Endothelial cell of umbilical vein (primary cell): ENCODE measurements at regions not wholly inside any gene's neighbourhood (a gene's known extent, or its start where the extent isn't known, plus 50 kb on each side); places are given as distances from the start of the nearest gene placed in this dataset.

ENCODE experiments used
- BruUV-seq: library from RNA; stranded (reverse); fragments of 400-500 nt; replicated peaks from 2 replicates; lab custom pipeline; 2021; lab: Mats Ljungman, UMichigan
- CTCF ChIA-PET: fragments of 300-600, 350-600 bp; sonication (Branson Sonifier 250); formaldehyde crosslinking; loops from one replicate; lab custom pipeline; 2021; ENCODE audit warnings: antibody characterized with exemption, inconsistent platforms; lab: Charles Lee
- POLR2A ChIA-PET: fragments of 300-600, 350-600 bp; sonication (Branson Sonifier 250); formaldehyde crosslinking; loops from one replicate; lab custom pipeline; 2021; ENCODE audit warnings: antibody characterized with exemption, inconsistent platforms; lab: Charles Lee
- DNase-seq: peaks from one replicate; pipeline ENCODE4 v3.0.0-alpha.2; 2011; ENCODE audit warnings: low read depth, low spot score
- FAIRE-seq: peaks from 2 replicates; lab custom pipeline; 2011; peaks lifted over from hg19 to GRCh38; lab: Jason Lieb, UNC
- H2AFZ ChIP-seq: 2 replicates; pipeline ENCODE4 v1.6.0; 2012; ENCODE audit warnings: low read depth, low read length, control low read depth, inconsistent platforms
- H3K27ac ChIP-seq: 2 replicates; pipeline ENCODE4 v1.5.1; 2011; ENCODE audit warnings: low read depth, mild to moderate bottlenecking, control low read depth, low read length, moderate library complexity; ENCODE audit not compliant: insufficient read depth
- H3K27me3 ChIP-seq, 2 experiments: 2 replicates each; pipeline versions ENCODE4 v1.6.0 to v1.6.1; 2011; ENCODE audit warnings: low read length in 2 of 2, mixed read lengths in 1 of 2; ENCODE audit not compliant: control insufficient read depth in 2 of 2, insufficient read depth in 2 of 2
- H3K36me3 ChIP-seq, 2 experiments: 2 replicates in 1 of 2; 3 replicates in 1 of 2; pipeline ENCODE4 v1.5.1; 2011; ENCODE audit warnings: low read length in 2 of 2, mild to moderate bottlenecking in 1 of 2, moderate library complexity in 1 of 2; ENCODE audit not compliant: control insufficient read depth in 2 of 2, insufficient read depth in 2 of 2; ENCODE audit errors: extremely low read depth in 1 of 2
- H3K4me1 ChIP-seq: 3 replicates; pipeline ENCODE4 v1.5.1; 2011; ENCODE audit warnings: mild to moderate bottlenecking, low read length; ENCODE audit not compliant: control insufficient read depth, insufficient read depth; ENCODE audit errors: extremely low read depth
- H3K4me2 ChIP-seq: 2 replicates; pipeline ENCODE4 v1.6.1; 2011; ENCODE audit warnings: low read length, control low read depth, mixed read lengths; ENCODE audit not compliant: insufficient read depth
- H3K4me3 ChIP-seq, 3 experiments: fragments of 200-600 bp in 1 of 3; sonication (generic), shearing (Covaris generic) in 1 of 3; replicated peaks in 1 of 3; 2 replicates each; pipeline ENCODE4 v1.5.1; 2011 to 2016; ENCODE audit warnings: control low read depth in 3 of 3, low read length in 3 of 3, mild to moderate bottlenecking in 2 of 3, inconsistent platforms in 1 of 3, low read depth in 1 of 3, moderate library complexity in 1 of 3; ENCODE audit not compliant: insufficient read depth in 1 of 3
- H3K79me2 ChIP-seq: 2 replicates; pipeline ENCODE4 v1.6.0; 2012; ENCODE audit warnings: low read length, inconsistent platforms; ENCODE audit not compliant: control insufficient read depth, insufficient read depth
- H3K9ac ChIP-seq: replicated peaks from 2 replicates; pipeline ENCODE3; 2011; ENCODE audit warnings: low read length, control low read depth; ENCODE audit not compliant: insufficient read depth; ENCODE audit errors: extremely low read depth
- H3K9me1 ChIP-seq: replicated peaks from 3 replicates; pipeline ENCODE4 v1.6.0; 2011; ENCODE audit warnings: mild to moderate bottlenecking, low read length; ENCODE audit not compliant: control insufficient read depth, insufficient read depth; ENCODE audit errors: extremely low read depth
- H3K9me3 ChIP-seq: replicated peaks from 2 replicates; pipeline ENCODE4 v1.5.1; 2012; ENCODE audit warnings: low read length, inconsistent platforms; ENCODE audit not compliant: control insufficient read depth, insufficient read depth
- H4K20me1 ChIP-seq: replicated peaks from 2 replicates; pipeline ENCODE3; 2011; ENCODE audit warnings: mild to moderate bottlenecking, low read length; ENCODE audit not compliant: control insufficient read depth, insufficient read depth; ENCODE audit errors: extremely low read depth
- CTCF ChIP-seq, 2 donors: IDR thresholded peaks; 1 replicate in 1 of 2; 2 replicates in 1 of 2; pipeline ENCODE4 v1.5.1; 2011; ENCODE audit warnings: low read length in 2 of 2, mild to moderate bottlenecking in 2 of 2, moderate library complexity in 2 of 2, control low read depth in 1 of 2, inconsistent platforms in 1 of 2, low read depth in 1 of 2; ENCODE audit not compliant: insufficient read depth in 1 of 2; ENCODE audit errors: extremely low read depth in 1 of 2
- EZH2 ChIP-seq: IDR thresholded peaks from 2 replicates; pipeline ENCODE4 v1.6.1; 2012; ENCODE audit warnings: borderline replicate concordance, low read depth, mild to moderate bottlenecking, moderate library complexity, low read length, inconsistent platforms; ENCODE audit not compliant: severe bottlenecking
- FOS ChIP-seq: IDR thresholded peaks from 2 replicates; pipeline ENCODE4 v1.6.1; 2011; ENCODE audit warnings: mild to moderate bottlenecking, low read length, moderate library complexity, borderline replicate concordance; ENCODE audit not compliant: insufficient read depth
- GATA2 ChIP-seq: IDR thresholded peaks from 2 replicates; pipeline ENCODE4 v1.7.0; 2011; ENCODE audit warnings: low read depth, mild to moderate bottlenecking, moderate library complexity, mixed read lengths, low read length; ENCODE audit not compliant: insufficient read length, insufficient read depth
- JUN ChIP-seq: IDR thresholded peaks from 2 replicates; pipeline ENCODE4 v1.6.1; 2011; ENCODE audit warnings: borderline replicate concordance, low read depth; ENCODE audit not compliant: insufficient read length, insufficient read depth
- MAX ChIP-seq: IDR thresholded peaks from 2 replicates; pipeline ENCODE4 v1.6.1; 2011; ENCODE audit not compliant: insufficient read depth, insufficient read length
- MYC ChIP-seq: IDR thresholded peaks from one replicate; pipeline ENCODE4 v1.6.1; 2011; ENCODE audit warnings: mild to moderate bottlenecking, low read depth, low read length
- POLR2A ChIP-seq: IDR thresholded peaks from 2 replicates; pipeline ENCODE4 v1.6.1; 2012; ENCODE audit warnings: low read depth, mild to moderate bottlenecking, control low read depth, low read length
- POLR2AphosphoS5 ChIP-seq: IDR thresholded peaks from 2 replicates; pipeline ENCODE4 v1.6.1; 2012; ENCODE audit warnings: low read depth, mild to moderate bottlenecking, control low read depth, low read length, moderate library complexity; ENCODE audit not compliant: insufficient read depth
- dilution Hi-C: fragments of 300-500 bp; cut with MboI; formaldehyde crosslinking; loops from one replicate; pipeline ENCODE4 v1.15.0; 2019; ENCODE audit warnings: low sequenced_read_pairs; ENCODE audit not compliant: extremely low pct_ligation_motif_present
- intact Hi-C: fragments of 100-400 bp; cut with micrococcal nuclease; formaldehyde crosslinking; loops from one replicate; pipeline ENCODE4 v1.10.0; 2022

GRCh38 chrX:117053260-117053659 lies 590.5 kb upstream of the CT83 start:
- H3K36me3 ChIP-seq, result no peaks in the 10 kb centered on the region
- no peaks in the 10 kb centered on the region for H3K27me3 ChIP-seq
- no peak overlapping the region for H2AFZ ChIP-seq
- H3K27ac ChIP-seq, result no peak overlapping the region
- H3K9me1 ChIP-seq, result no peaks in the 10 kb centered on the region
- H3K4me3 ChIP-seq, result no peak overlapping the region
- H3K4me1 ChIP-seq, result no peaks in the 10 kb centered on the region
- H3K9ac ChIP-seq, result no peak overlapping the region
- TF ChIP-seq JUN (no peak), GATA2 (no peak), MYC (no peak), EZH2 (no peak), POLR2AphosphoS5 (no peak), CTCF (IDR thresholded peaks at IDR 0.05; ENCODE audit: extremely low read depth in 1 of 2, insufficient read depth in 1 of 2, low read depth in 1 of 2, low read length in 2 of 2) (no peak), MAX (no peak), POLR2A (no peak), FOS (no peak)
- no peak for DNase-seq
- no TSS peak for BruUV-seq
- H4K20me1 ChIP-seq, result no peaks in the 10 kb centered on the region
- intact Hi-C loops (no loop called here), dilution Hi-C loops (no loop called here)
- FAIRE-seq, result no peak
- CTCF ChIA-PET, result no interaction called here
- H3K9me3 ChIP-seq, result no peaks in the 10 kb centered on the region
- no peaks in the 10 kb centered on the region for H3K79me2 ChIP-seq
- no peak overlapping the region for H3K4me2 ChIP-seq
- POLR2A ChIA-PET, result no interaction called here
